ENCODE measurements at regions not wholly inside any gene's neighbourhood (a gene's known extent, or its start where the extent isn't known, plus 50 kb on each side); places are given as distances from the start of the nearest gene placed in this dataset.

- TF ChIP-seq POLR2A (IDR thresholded peaks at IDR 0.05) = no peak
- no peak for TF ChIP-seq CTCF (IDR thresholded peaks at IDR 0.05)
- DNase-seq = no peak
- H3K27ac ChIP-seq = no peak overlapping the region
- intact Hi-C loops (cut with DNase I) = no loop called here
- H3K36me3 ChIP-seq = no peaks in the 10 kb centered on the region
- WGBS, 2 donors = 50 to 57% methylated on average over 1 of the region's 1 CpG
- H3K27me3 ChIP-seq = no peaks in the 10 kb centered on the region
- no peak overlapping the region for H3K4me3 ChIP-seq
- no peaks in the 10 kb centered on the region for H3K4me1 ChIP-seq
- no peaks in the 10 kb centered on the region for H3K9me3 ChIP-seq
Measured at GRCh38 chr13:37481885-37482227, 116.7 kb downstream of the POSTN start.

- no peak overlapping the region for H3K4me3 ChIP-seq
- TF ChIP-seq CTCF (IDR thresholded peaks at IDR 0.05) = no peak
- no peak for TF ChIP-seq POLR2A (IDR thresholded peaks at IDR 0.05)
- H3K9me3 ChIP-seq = no peaks in the 10 kb centered on the region
- intact Hi-C loops (cut with DNase I) = no loop called here
- no peaks in the 10 kb centered on the region for H3K27me3 ChIP-seq
- no peak for DNase-seq
- 71 to 79% methylated on average over 7 of the region's 7 CpGs for WGBS, 2 donors
- no peaks in the 10 kb centered on the region for H3K4me1 ChIP-seq
- H3K27ac ChIP-seq = no peak overlapping the region
- H3K36me3 ChIP-seq = no peaks in the 10 kb centered on the region
Measured at GRCh38 chr13:37481011-37481884, 117.3 kb downstream of the POSTN start.

GRCh38 chr13:37479916-37480315 is 118.7 kb downstream of the POSTN start:
- no peak overlapping the region for H3K4me3 ChIP-seq
- 37 to 60% methylated on average over 1 of the region's 1 CpG for WGBS, 2 donors
- intact Hi-C loops (cut with DNase I) = no loop called here
- TF ChIP-seq POLR2A (IDR thresholded peaks at IDR 0.05) (no peak), CTCF (IDR thresholded peaks at IDR 0.05) (no peak)
- no peak overlapping the region for H3K27ac ChIP-seq
- H3K4me1 ChIP-seq = no peaks in the 10 kb centered on the region
- H3K36me3 ChIP-seq = no peaks in the 10 kb centered on the region
- no peaks in the 10 kb centered on the region for H3K27me3 ChIP-seq
- no peaks in the 10 kb centered on the region for H3K9me3 ChIP-seq
- DNase-seq = no peak

GRCh38 chr13:37476874-37477273 is 121.7 kb downstream of the POSTN start:
- Histone ChIP-seq H3K27ac (no peak overlapping the region), H3K4me3 (no peak overlapping the region), H3K4me1 (no peaks in the 10 kb centered on the region), H3K36me3 (no peaks in the 10 kb centered on the region), H3K27me3 (no peaks in the 10 kb centered on the region), H3K9me3 (no peaks in the 10 kb centered on the region)
- 20 to 31% methylated on average over 4 of the region's 4 CpGs for WGBS, 2 donors
- no peak for TF ChIP-seq CTCF (IDR thresholded peaks at IDR 0.05)
- TF ChIP-seq POLR2A (IDR thresholded peaks at IDR 0.05) = no peak
- intact Hi-C loops (cut with DNase I) = no loop called here
- no peak for DNase-seq

GRCh38 chr13:37475966-37476365 is 122.6 kb downstream of the POSTN start:
- Histone ChIP-seq H3K4me1 (no peaks in the 10 kb centered on the region), H3K27ac (no peak overlapping the region), H3K36me3 (no peaks in the 10 kb centered on the region), H3K27me3 (no peaks in the 10 kb centered on the region), H3K4me3 (no peak overlapping the region), H3K9me3 (no peaks in the 10 kb centered on the region)
- intact Hi-C loops (cut with DNase I) = no loop called here
- 66 to 73% methylated on average over 1 of the region's 1 CpG for WGBS, 2 donors
- TF ChIP-seq POLR2A (IDR thresholded peaks at IDR 0.05) (no peak), CTCF (IDR thresholded peaks at IDR 0.05) (no peak)
- DNase-seq = no peak

Measured in esophagus squamous epithelium (tissue), 5 donors.